RWPE1 (cell line): ENCODE measurements at regions not wholly inside any gene's neighbourhood (a gene's known extent, or its start where the extent isn't known, plus 50 kb on each side); places are given as distances from the start of the nearest gene placed in this dataset.

Experiments
- CTCF ChIA-PET: fragments of 350-600 bp; sonication (Branson Sonifier 250); formaldehyde crosslinking; extraction: SDS; loops from one replicate; lab custom pipeline; 2021; lab: Yijun Ruan, JAX
- POLR2A ChIA-PET: fragments of 400-600 bp; formaldehyde crosslinking; extraction: SDS; loops from one replicate; lab custom pipeline; 2020; ENCODE audit warnings: antibody characterized with exemption; ENCODE audit not compliant: low non-redundant PET; lab: Yijun Ruan, JAX
- DNase-seq: peaks from one replicate; pipeline ENCODE4 v3.0.0; 2012; ENCODE audit warnings: low spot score
- H3K27ac ChIP-seq: fragments of 450-650 bp; 2 replicates; pipeline ENCODE4 v1.5.1; 2017
- CTCF ChIP-seq: fragments of 450-650 bp; conservative IDR thresholded peaks from 2 replicates; pipeline ENCODE4 v1.5.1; 2017; ENCODE audit warnings: low read depth, mild to moderate bottlenecking

GRCh38 chrX:82058728-82059127 lies 856.8 kb downstream of the SH3BGRL start:
- H3K27ac ChIP-seq: no peak overlapping the region
- no peak for TF ChIP-seq CTCF
- no peak for DNase-seq
- ChIA-PET CTCF (no interaction called here), POLR2A (no interaction called here)

DNA sequence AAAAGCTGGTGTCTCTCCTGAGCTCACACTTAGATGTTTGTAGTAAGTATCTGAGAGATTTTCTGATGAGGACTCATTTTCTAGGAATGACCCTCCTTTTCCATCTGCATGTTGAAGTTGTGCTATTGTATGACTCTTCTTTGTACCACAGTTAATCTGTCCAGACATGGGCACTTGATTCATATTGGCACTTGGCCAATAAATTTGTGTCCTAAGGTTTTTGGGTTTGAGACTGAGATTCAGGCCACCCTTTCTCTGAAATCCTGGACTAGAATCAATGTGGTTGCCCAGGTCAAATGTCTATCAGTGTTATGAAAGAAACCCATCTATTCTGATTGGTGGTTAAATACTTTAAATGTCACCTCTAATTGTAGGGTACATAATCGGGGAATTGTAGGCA lies 869.0 kb downstream of the SH3BGRL start:
- CTCF ChIA-PET: no interaction called here
- H3K27ac ChIP-seq: no peak overlapping the region
- TF ChIP-seq CTCF: no peak
- DNase-seq: no peak
- POLR2A ChIA-PET: no interaction called here

DNA sequence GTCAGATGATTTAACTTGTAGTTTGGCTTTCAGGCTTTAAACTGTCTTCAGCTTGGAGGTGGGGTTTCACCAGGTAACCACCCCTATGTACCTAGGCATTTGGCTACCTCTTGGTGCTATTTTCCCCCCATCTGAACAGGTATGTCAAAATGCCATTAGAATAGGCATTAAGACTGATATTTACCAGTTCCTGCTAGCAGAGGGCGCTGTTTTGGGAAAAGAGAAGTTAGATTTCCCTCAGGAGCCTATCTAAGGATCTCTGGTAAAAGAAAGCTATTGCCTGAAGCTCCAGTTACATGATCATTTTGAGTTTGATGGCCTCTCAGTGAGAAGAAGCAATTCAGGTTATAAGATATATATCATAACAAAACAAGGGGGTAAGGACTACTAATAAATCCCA lies 879.1 kb downstream of the SH3BGRL start:
- H3K27ac ChIP-seq: no peak overlapping the region
- POLR2A ChIA-PET: no interaction called here
- CTCF ChIA-PET: no interaction called here
- DNase-seq: no peak
- no peak for TF ChIP-seq CTCF

DNA sequence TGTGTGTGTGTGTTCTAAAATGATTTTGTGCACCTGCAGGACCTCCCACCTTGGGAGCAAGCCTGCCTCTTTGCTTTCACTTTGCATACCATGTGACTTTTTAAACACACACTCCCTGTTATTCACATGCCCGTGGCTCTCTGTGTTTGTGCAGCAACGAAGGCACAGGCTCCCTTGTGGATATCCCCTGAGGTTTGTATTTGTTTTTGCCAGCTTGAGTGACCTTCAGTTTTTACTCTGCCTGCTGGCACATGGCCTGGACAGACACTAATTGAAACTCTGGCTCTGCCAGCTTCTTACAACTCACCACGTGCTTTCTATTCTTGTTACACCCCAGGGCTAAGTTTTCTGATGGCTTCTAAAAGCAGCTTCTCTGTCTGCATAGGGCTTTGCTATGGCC lies 885.8 kb downstream of the SH3BGRL start:
- no peak for DNase-seq
- POLR2A ChIA-PET: no interaction called here

DNA sequence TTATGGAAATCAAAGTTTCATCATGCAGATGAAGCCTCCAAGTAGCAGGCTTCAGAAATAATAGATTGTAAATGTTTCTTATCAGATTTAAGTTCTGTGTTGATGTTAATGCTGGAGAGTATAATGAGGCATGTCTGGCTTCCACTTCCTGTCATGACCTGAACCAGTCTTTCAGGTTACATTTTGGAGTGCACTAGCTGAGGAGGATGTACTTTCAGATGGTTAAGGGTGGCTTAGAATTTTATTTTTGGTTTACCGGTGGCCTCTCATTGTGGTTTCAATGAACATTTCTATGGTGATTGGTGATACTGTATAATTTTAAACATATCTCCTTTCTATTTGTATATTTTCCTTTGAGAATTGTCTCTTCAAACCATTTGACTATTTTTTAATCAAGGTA lies 890.4 kb downstream of the SH3BGRL start:
- no peak for DNase-seq
- ChIA-PET POLR2A (no interaction called here), CTCF (no interaction called here)
- no peak for TF ChIP-seq CTCF
- no peak overlapping the region for H3K27ac ChIP-seq

More for the DNA sequence above, 885.8 kb downstream of the SH3BGRL start:
- TF ChIP-seq CTCF: no peak
- CTCF ChIA-PET: no interaction called here
- H3K27ac ChIP-seq: no peak overlapping the region

DNA sequence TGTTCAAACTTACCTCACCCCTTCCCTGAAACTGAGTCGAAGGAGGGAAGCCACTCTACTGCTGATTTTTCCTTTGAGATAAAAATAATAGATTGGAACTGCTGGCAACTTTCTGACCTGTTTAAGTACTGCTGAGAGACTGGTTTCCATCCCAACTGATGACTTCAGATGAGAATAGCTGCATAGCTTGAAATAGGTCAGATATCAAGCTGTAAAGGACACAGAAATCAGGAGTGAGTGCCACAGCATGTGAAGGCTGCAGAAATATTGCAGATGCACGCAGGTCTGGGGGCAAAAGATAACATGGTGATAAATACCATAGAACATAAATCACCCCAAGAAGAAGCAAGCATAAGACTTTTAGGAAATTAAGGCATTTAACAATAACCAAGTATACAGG lies 923.2 kb downstream of the SH3BGRL start:
- POLR2A ChIA-PET: no interaction called here

More for the DNA sequence above, 923.2 kb downstream of the SH3BGRL start:
- no peak for DNase-seq
- no peak overlapping the region for H3K27ac ChIP-seq
- CTCF ChIA-PET: no interaction called here
- no peak for TF ChIP-seq CTCF
